HPDE6-E6E7 (cell line): ENCODE measurements at regions not wholly inside any gene's neighbourhood (a gene's known extent, or its start where the extent isn't known, plus 50 kb on each side); places are given as distances from the start of the nearest gene placed in this dataset.

Experiments used
- DNase-seq: peaks from one replicate; pipeline ENCODE4 v3.0.0; 2011; ENCODE audit warnings: missing footprints; ENCODE audit errors: extremely low spot score

- peak; percentile 9 for DNase-seq
These were observed 585.4 kb downstream of the SOX6 start for GRCh38 chr11:15770798-15771414.

DNA sequence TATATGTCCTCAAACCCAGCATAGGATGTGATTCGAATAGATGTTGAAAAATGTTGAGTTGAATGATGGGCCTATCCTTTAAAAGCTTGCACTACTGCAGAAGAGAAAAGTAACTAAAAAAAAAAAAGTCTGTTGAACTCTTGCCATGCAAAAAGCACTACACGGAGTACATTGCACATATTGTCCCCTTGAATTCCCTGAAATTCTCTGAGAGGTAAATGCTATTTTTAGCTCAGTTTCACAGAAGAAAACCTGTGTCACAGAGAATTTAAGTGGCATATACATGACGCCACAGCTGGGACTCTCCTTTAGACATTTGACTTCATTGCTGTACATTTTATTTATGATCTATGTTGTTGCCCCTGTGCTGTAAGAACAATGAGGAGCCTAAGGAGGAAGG, 583.8 kb downstream of the SOX6 start:
- no peak for DNase-seq

DNA sequence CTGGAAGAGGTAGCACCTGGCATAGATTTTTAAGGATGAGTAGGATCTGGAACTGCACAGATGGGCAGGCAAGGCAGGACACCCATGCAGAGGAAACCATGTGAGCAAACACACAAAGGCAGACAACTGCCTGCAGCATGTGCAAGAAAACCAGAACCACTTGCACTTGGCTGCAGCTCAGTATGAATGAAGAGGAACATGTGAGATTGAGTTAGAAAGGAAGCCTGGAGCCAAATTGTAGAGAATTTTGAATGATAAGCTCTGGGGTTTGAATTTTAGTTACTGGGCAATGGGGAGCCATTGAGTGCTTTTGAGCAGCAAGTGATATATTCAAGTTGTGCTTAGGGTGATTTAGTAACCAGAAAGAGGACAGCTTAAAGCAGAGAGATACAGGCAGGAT, 583.4 kb downstream of the SOX6 start:
- no peak for DNase-seq

- no peak for DNase-seq
These were observed 582.6 kb downstream of the SOX6 start for GRCh38 chr11:15773476-15774387.

GRCh38 chr11:15774388-15774939, 581.9 kb downstream of the SOX6 start:
- DNase-seq, result no peak

- no peak for DNase-seq
These were observed 581.3 kb downstream of the SOX6 start for GRCh38 chr11:15775015-15775541.

- no peak for DNase-seq
These were observed 580.5 kb downstream of the SOX6 start for GRCh38 chr11:15775797-15776196.

DNA sequence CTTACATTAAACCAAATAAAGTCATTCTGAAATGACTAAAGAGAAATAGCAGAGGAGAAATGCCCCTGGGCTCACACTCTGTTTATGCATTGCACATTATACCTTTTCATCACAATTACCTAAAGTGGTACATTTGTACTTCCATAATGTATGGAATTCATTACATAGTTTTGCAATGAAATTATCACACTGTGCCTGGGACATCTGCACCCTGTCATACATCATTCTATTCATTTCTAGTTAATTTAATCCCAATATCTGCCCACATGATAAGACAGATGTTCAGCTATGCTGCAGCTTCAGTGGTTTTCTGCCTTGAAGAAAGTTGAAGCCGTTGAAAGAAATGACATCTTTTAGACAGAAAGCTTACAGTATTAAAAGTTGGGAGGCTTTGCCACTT, 580.0 kb downstream of the SOX6 start:
- no peak for DNase-seq

DNA sequence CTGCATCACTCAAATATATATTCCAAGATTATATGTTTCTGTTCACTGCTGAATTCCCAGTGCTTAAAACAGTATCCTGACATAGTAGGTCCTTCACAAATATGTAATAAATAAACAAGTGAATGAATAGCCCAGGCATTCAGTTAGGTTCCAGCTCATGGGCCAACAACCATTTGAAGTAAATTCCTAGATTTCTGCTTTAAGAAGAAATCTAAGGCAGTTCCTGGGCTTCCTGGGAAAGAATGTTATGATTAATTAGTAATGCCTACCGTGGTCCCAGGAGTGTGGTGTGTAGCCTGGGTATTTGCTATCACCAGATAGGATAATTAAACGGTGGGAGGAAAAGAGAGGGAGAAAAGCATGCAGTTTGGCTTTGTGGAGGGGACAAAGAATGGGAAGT, 576.8 kb downstream of the SOX6 start:
- no peak for DNase-seq

DNA sequence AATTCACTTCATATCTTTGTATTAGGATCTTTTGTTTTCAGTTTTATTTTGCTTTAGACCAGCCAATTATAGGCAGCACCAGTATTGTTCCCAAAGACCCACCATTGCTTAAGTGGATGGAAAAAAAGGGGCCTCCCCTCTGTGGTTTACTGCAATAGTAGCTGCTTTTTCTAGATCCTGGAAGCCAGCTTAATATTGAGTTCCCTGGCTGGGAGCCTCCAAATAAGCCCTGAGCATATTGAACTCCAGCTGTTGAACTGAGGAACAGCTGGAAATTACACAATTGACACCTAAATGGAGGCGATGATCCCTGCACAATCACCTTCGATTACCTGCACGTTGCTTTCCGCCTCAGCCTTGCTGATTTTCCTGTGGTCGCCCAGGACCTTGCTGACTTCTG, 576.0 kb downstream of the SOX6 start:
- DNase-seq, result no peak

DNA sequence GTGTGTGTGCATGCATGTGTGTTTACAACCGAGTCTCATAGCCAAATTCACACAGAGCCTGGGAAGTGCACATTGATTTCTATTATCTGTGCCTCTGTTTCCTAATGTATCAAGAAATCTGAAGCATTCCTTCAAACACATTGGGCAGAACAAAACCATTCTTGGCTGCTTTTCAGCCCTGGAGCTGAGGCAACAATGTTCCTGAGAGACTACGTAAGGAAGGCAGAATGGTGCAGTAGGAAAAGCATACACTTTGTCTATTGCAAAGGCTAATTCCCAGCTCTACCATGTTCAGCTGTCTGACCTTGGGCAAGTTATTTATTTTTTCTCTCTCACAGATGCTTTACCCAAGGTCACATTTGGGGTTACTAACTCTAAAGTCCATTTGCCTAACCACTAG, 575.5 kb downstream of the SOX6 start:
- no peak for DNase-seq

DNA sequence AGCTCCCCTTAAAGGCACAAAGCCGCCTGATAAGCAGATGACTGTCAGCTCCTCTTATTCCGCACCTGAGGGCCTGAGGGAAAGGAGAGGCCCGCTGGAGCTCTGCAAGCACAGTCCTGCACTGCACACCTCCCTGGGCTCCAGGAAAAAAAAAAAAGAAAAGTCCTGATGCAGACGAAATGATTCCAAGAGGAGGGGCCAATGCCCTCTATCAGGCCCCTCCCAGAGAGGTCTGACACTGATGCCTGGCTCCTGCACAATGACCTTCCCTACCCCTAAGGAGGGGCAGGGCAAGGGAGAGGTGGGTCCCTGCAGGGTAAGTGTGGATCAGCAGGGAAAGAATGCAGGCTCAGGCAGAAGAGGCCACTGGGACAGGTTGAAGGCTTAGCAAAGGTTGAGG, 572.7 kb downstream of the SOX6 start:
- DNase-seq, result peak; percentile 53

GRCh38 chr11:15793043-15793996, 563.0 kb downstream of the SOX6 start:
- DNase-seq, result peak; percentile 46

DNA sequence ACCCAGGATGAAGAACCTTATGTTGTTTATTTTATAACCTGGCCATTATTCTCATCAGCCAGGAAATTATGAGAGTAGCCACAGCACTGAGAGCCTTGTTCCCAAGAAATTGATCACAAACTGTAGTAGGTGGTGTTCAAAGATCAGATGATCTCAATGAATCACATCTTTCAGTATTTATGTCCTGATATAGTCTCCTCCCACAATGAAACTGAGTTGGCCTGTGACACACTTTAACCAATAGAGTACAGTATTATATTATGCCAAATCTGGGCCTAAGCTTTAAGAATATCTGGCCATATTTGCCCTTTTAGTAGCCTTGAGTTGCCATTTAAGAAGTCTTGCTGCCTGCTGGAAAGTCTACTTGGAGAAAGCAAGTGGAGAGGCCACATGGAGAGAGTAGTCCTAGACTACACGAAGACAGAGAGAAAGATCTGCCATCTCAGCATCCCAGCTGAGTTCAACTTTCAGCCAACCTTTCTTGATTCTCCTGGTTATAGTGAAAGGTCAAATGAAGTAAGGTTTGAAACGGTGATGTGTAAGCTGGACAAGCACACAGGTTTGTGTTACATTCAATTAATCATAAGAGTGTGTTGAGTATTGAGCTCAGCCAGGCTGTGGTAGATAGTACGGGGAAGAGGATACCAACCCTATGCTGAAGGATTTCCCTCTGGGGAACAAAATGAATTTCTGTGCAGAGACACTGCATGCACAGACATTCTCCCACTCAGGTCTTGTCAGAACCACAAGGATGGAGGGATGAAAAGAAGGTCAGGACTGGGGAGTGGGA, 561.8 kb downstream of the SOX6 start:
- DNase-seq, result no peak

- no peak for DNase-seq
These were observed 561.0 kb downstream of the SOX6 start for GRCh38 chr11:15795378-15795777.

DNA sequence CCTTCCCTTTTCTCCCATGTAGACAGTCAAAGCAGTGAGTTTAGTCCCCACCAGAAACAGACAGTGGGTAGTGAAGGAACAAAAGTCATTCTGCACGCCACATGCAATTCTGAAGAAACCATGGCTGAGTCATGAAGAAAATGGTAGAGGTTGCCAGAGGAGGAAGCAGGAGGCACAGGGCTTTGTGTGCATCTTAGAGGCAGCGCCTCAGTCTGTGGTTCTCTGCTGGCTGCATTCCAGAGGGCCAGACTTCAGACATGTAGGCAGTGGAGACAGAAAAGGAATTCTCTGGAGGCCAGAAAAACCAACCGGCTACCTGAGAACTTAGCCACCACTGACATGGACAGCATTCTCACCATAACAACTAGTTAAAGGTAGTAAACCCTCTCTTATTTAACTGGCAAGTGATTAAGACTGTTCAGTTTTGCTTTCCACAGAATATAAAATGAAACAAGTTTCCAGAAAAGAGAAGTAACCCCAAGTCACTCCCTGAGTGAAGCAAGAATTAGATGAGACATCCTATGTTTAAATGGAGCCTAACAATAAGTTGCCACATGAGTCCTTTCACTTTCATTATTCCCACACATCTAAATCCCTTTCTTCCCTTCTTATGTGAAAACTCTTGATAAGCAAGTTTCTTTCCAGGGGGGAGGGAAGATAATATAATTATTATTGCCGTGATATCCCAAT, 556.1 kb downstream of the SOX6 start:
- peak; percentile 28 for DNase-seq

DNA sequence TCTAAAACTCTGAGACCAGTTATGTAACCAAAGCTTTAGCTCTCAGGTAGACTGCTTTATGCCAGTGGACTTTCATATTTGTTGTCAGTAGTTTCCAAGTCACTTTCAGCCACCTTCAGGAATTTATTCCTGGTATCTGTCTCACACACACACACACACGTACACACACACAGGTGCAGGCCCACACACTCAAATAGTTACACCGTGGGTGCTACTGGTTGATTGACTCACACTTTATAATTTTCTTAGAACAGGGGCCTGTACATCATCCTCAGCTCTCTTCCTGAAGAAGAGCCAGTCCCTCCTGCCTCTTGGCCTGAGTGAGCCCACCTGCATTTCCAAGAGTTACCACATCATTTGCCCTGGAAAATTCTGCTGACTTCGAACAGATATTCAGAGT, 555.2 kb downstream of the SOX6 start:
- no peak for DNase-seq

DNA sequence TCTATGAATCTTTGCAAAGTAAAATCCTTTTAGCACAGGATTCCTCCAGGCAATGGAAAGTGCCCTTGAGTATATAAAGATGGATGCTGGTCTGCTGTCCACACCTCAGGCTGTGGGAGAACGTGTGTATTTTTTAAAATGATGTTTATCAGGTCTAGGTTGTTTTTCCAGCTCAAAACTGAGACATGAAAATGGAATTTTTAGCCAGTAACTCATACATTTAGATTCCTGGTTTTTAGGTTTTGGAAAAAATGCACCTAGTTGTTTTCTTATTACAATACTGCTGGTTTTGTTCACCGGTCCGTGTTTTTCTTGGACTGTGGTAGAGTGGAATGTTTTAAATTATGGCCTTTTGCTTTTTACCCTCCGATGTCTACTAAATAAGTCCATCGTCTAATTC, 554.7 kb downstream of the SOX6 start:
- no peak for DNase-seq

- no peak for DNase-seq
These were observed 550.6 kb downstream of the SOX6 start for GRCh38 chr11:15805726-15806125.

DNA sequence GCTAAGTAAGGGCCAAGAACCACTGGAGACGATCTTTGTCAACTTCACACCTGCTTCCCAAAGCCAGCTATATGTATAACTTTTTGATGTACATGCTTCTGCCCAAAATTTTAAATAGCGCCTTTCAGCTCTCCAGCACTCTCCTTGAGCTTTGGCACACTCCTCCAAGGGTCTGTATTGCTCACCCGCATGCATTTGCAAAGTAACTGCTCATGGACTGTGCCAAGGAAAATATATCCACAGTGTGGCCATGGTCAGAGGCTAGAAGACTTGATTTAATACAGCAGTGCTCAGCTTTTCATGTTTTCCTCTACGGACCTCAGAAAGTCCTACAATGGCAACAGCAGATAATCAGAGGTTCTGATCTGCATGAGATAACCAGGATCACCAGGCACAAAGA, 550.1 kb downstream of the SOX6 start:
- DNase-seq, result no peak
